ENCODE measurements at regions not wholly inside any gene's neighbourhood (a gene's known extent, or its start where the extent isn't known, plus 50 kb on each side); places are given as distances from the start of the nearest gene placed in this dataset.

GRCh38 chr4:57378766-57379165 lies 268.6 kb upstream of the IGFBP7 start:
- no peak overlapping the region for H3K9ac ChIP-seq (ENCODE audit: control insufficient read depth, insufficient read depth, low read length)
- H3K79me2 ChIP-seq (ENCODE audit: control insufficient read depth, insufficient read depth, low read length), result no peaks in the 10 kb centered on the region
- 27% methylated on average over 3 of the region's 3 CpGs for WGBS (ENCODE audit: insufficient coverage, insufficient replicate concordance, low lambda C conversion rate, missing lambda C conversion rate)
- RAD21 ChIA-PET (ENCODE audit: unreplicated experiment), result no interaction called here
- SMC1A ChIA-PET (ENCODE audit: uncharacterized antibody, unreplicated experiment), result interaction anchor here (1.5 kb wide), 1 partner anchor 15 kb away, joined by 3 read pairs; no protein-coding TSS in a partner anchor
- ATAC-seq (no peak), FAIRE-seq (no peak), DNase-seq (ENCODE audit: low read depth, low spot score) (no peak)
- POLR2A ChIA-PET, result no interaction called here
- H4K20me1 ChIP-seq (ENCODE audit: control insufficient read depth, insufficient read depth), result no peaks in the 10 kb centered on the region
- intact Hi-C loops (cut with micrococcal nuclease; ENCODE audit: unreplicated experiment), result no loop called here
- no peak overlapping the region for H3K27ac ChIP-seq (ENCODE audit: control insufficient read depth, insufficient read depth)
- H3K9me3 ChIP-seq (replicated peaks; ENCODE audit: control insufficient read depth, insufficient read depth, low read length), result no peaks in the 10 kb centered on the region
- no TSS peak for BruUV-seq (replicated peaks)
- H2AFZ ChIP-seq (ENCODE audit: control insufficient read depth, low read depth, low read length), result no peak overlapping the region
- H3K4me2 ChIP-seq (ENCODE audit: control insufficient read depth, insufficient read depth), result no peak overlapping the region
- H3K36me3 ChIP-seq (ENCODE audit: control insufficient read depth in 2 of 2, insufficient read depth in 2 of 2, low read length in 1 of 2), result no peaks in the 10 kb centered on the region
- in situ Hi-C loops (cut with MboI), result no loop called here
- no peak overlapping the region for H3K4me3 ChIP-seq
- CTCF ChIA-PET, result no interaction called here
- TF ChIP-seq CEBPB (IDR thresholded peaks at IDR 0.05; ENCODE audit: borderline replicate concordance in 1 of 2, low read depth in 2 of 2, low read length in 2 of 2), result no peak
- no peak for TF ChIP-seq ZNF274 (IDR thresholded peaks at IDR 0.05; ENCODE audit: insufficient read depth, insufficient read length)
- TF ChIP-seq PBX3 (IDR thresholded peaks at IDR 0.05; ENCODE audit: insufficient replicate concordance, low read depth, low read length), result no peak
- TF ChIP-seq ZBED1 (IDR thresholded peaks at IDR 0.05; ENCODE audit: borderline replicate concordance), result no peak
- no peak for TF ChIP-seq SMC3 (IDR thresholded peaks at IDR 0.05; ENCODE audit: borderline replicate concordance, low read length)
- no peak for TF ChIP-seq PAX5 (IDR thresholded peaks at IDR 0.05; ENCODE audit: borderline replicate concordance, low read depth, low read length)
- no peak for TF ChIP-seq CREB1 (IDR thresholded peaks at IDR 0.05; ENCODE audit: low read depth)
- no peak for TF ChIP-seq GATAD2B (conservative IDR thresholded peaks at IDR 0.05; ENCODE audit: low read depth)
- no peak for TF ChIP-seq ZNF24 (IDR thresholded peaks at IDR 0.05)
- no peak for TF ChIP-seq ATF2 (IDR thresholded peaks at IDR 0.05; ENCODE audit: low read length)
- TF ChIP-seq JUND (IDR thresholded peaks at IDR 0.05; ENCODE audit: low read depth, low read length), result no peak
- no peak for TF ChIP-seq NFYB (IDR thresholded peaks at IDR 0.05; ENCODE audit: insufficient read depth, low read depth, low read length)
- TF ChIP-seq SP1 (IDR thresholded peaks at IDR 0.05; ENCODE audit: low read depth, low read length), result no peak
- TF ChIP-seq EGR1 (IDR thresholded peaks at IDR 0.05; ENCODE audit: borderline replicate concordance in 1 of 2, low read depth in 2 of 2, low read length in 2 of 2), result no peak
- TF ChIP-seq TAF1 (IDR thresholded peaks at IDR 0.05; ENCODE audit: borderline replicate concordance, low read depth, low read length), result no peak
- no peak for TF ChIP-seq ZZZ3 (IDR thresholded peaks at IDR 0.05; ENCODE audit: control insufficient read depth, insufficient read length, low read depth)
- no peak for TF ChIP-seq TCF7 (IDR thresholded peaks at IDR 0.05; ENCODE audit: borderline replicate concordance)
- TF ChIP-seq SMAD1 (IDR thresholded peaks at IDR 0.05; ENCODE audit: low read depth, partially characterized antibody), result no peak
- no peaks in the 10 kb centered on the region for H3K27me3 ChIP-seq (replicated peaks in 1 of 2; ENCODE audit: control insufficient read depth in 2 of 2, insufficient read depth in 2 of 2, low read length in 1 of 2)
- H3K4me1 ChIP-seq (ENCODE audit: control insufficient read depth, insufficient read depth, low read length), result no peaks in the 10 kb centered on the region

Data from GM12878 (cell line).